ENCODE measurements at regions not wholly inside any gene's neighbourhood (a gene's known extent, or its start where the extent isn't known, plus 50 kb on each side); places are given as distances from the start of the nearest gene placed in this dataset.
A peak's percentile ranks its signal among the peaks of the same experiment; 100 is the strongest.

DNA sequence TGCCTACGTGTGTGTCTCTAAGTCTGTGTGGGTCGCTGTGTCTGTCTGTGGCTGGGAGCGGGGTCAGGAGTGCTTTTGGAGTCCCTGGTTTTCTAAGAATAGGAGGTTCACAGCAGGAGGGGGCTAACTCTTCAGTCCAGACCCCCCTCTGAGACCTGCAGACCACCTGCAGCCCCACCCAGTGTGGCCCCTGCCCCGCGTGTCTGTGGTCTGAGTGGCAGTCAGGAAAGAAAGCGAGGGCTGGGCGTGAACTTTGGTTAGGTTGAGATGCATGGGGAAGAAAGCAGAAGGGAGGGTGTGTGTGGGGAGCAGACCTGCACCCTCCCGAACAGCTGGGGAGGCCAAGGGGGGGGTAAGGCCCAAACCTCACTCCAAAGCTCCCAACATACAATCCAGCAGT lies 144.9 kb upstream of the TPM1 start:
- ATAC-seq (no peak), DNase-seq (no peak)
- WGBS, 4 donors = 57 to 71% (median 64%) methylated on average over 8 of the region's 8 CpGs
- H3K36me3 ChIP-seq = no peaks in the 10 kb centered on the region
- peak overlapping the region; percentile 78 to 97 (median 90) for H3K27ac ChIP-seq
- H3K9me3 ChIP-seq = no peaks in the 10 kb centered on the region
- peaks cover 3 to 73% (median 37%) of the 10 kb centered on the region in 12 donors for H3K4me1 ChIP-seq
- no peak for TF ChIP-seq POLR2A (IDR thresholded peaks at IDR 0.05)
- TF ChIP-seq, protein P1, sequence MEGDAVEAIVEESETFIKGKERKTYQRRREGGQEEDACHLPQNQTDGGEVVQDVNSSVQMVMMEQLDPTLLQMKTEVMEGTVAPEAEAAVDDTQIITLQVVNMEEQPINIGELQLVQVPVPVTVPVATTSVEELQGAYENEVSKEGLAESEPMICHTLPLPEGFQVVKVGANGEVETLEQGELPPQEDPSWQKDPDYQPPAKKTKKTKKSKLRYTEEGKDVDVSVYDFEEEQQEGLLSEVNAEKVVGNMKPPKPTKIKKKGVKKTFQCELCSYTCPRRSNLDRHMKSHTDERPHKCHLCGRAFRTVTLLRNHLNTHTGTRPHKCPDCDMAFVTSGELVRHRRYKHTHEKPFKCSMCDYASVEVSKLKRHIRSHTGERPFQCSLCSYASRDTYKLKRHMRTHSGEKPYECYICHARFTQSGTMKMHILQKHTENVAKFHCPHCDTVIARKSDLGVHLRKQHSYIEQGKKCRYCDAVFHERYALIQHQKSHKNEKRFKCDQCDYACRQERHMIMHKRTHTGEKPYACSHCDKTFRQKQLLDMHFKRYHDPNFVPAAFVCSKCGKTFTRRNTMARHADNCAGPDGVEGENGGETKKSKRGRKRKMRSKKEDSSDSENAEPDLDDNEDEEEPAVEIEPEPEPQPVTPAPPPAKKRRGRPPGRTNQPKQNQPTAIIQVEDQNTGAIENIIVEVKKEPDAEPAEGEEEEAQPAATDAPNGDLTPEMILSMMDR (IDR thresholded peaks at IDR 0.05) = no peak
- no peaks in the 10 kb centered on the region for H3K27me3 ChIP-seq
- intact Hi-C loops (cut with DNase I) = loop anchor here in 9 of 10 donors (2.0 to 10.0 kb wide), 7 partner anchors 50 to 145 kb away; partner anchors contain the start of gene TPM1 (in 6 of the 9)
- peak overlapping the region in 6 of 12 donors; percentile 6 to 34 (median 22) for H3K4me3 ChIP-seq

GRCh38 chr15:62899090-62899493 lies 143.5 kb upstream of the TPM1 start:
- TF ChIP-seq, protein P1 (IDR thresholded peaks at IDR 0.05) = no peak
- TF ChIP-seq POLR2A (IDR thresholded peaks at IDR 0.05) = no peak
- peak in 4 of 5 donors; percentile 77 to 81 (median 80) for DNase-seq
- Histone ChIP-seq H3K27ac (peak overlapping the region; percentile 78 to 97 (median 90)), H3K36me3 (no peaks in the 10 kb centered on the region), H3K9me3 (no peaks in the 10 kb centered on the region), H3K27me3 (no peaks in the 10 kb centered on the region), H3K4me1 (peaks cover 3 to 73% (median 37%) of the 10 kb centered on the region in 12 donors), H3K4me3 (no peak overlapping the region)
- WGBS, 4 donors = 26 to 51% (median 39%) methylated on average over 2 of the region's 2 CpGs
- peak; percentile 65 to 77 (median 70) for ATAC-seq
- intact Hi-C loops (cut with DNase I) = loop anchor here in 8 of 10 donors (1.0 to 10.0 kb wide), 7 partner anchors 52 to 145 kb away; partner anchors contain the start of gene TPM1 (in 4 of the 8)

GRCh38 chr15:62900071-62900802 lies 142.3 kb upstream of the TPM1 start:
- TF ChIP-seq, protein P1 (IDR thresholded peaks at IDR 0.05) = no peak
- no peak for TF ChIP-seq POLR2A (IDR thresholded peaks at IDR 0.05)
- no peak overlapping the region for H3K4me3 ChIP-seq
- no peaks in the 10 kb centered on the region for H3K27me3 ChIP-seq
- H3K36me3 ChIP-seq = no peaks in the 10 kb centered on the region
- 69 to 81% (median 77%) methylated on average over 11 of the region's 11 CpGs for WGBS, 4 donors
- peaks cover 3 to 65% (median 36%) of the 10 kb centered on the region in 12 donors for H3K4me1 ChIP-seq
- DNase-seq (no peak), ATAC-seq (no peak)
- intact Hi-C loops (cut with DNase I) = loop anchor here in 1 of 10 donors (2.0 kb wide), 1 partner anchor 141 kb away; no protein-coding TSS in a partner anchor
- peak overlapping the region; percentile 37 to 97 (median 90) for H3K27ac ChIP-seq
- H3K9me3 ChIP-seq = no peaks in the 10 kb centered on the region

- DNase-seq = peak in 3 of 5 donors; percentile 35 to 55 (median 50)
Observed at GRCh38 chr15:62901087-62901486, 141.5 kb upstream of the TPM1 start.

More at GRCh38 chr15:62901087-62901486, 141.5 kb upstream of the TPM1 start:
- peak; percentile 27 to 41 (median 32) for ATAC-seq
- Histone ChIP-seq H3K27me3 (no peaks in the 10 kb centered on the region), H3K4me3 (no peak overlapping the region), H3K36me3 (no peaks in the 10 kb centered on the region), H3K4me1 (peaks cover 3 to 56% (median 28%) of the 10 kb centered on the region in 12 donors), H3K9me3 (no peaks in the 10 kb centered on the region), H3K27ac (peak overlapping the region; percentile 37 to 97 (median 90))
- intact Hi-C loops (cut with DNase I) = loop anchor here in 1 of 10 donors (2.0 kb wide), 1 partner anchor 140 kb away; no protein-coding TSS in a partner anchor
- WGBS, 4 donors = 43 to 58% (median 49%) methylated on average over 13 to 14 of the region's 14 CpGs
- peak in 1 of 2 donors; percentile 58 for TF ChIP-seq POLR2A (IDR thresholded peaks at IDR 0.05)
- TF ChIP-seq, protein P1 (IDR thresholded peaks at IDR 0.05) = no peak

Data from heart left ventricle (tissue), 16 donors.